CD4-positive, alpha-beta T cell treated with Interleukin-15 for 4 hours (primary cell): ENCODE measurements at regions not wholly inside any gene's neighbourhood (a gene's known extent, or its start where the extent isn't known, plus 50 kb on each side); places are given as distances from the start of the nearest gene placed in this dataset.
"Not testable (repeated sequence)": the region's sequence is repeated elsewhere in the genome, so short reads cannot be mapped to it uniquely, and the experiment has no call there.

Experiments used
- DNase-seq: peaks from one replicate; pipeline ENCODE4 v3.0.0-alpha.2; 2020; ENCODE audit warnings: low spot score

GRCh38 chr9:27808864-27809263 is 235.6 kb upstream of the C9orf72 start:
- DNase-seq, result no peak

DNA sequence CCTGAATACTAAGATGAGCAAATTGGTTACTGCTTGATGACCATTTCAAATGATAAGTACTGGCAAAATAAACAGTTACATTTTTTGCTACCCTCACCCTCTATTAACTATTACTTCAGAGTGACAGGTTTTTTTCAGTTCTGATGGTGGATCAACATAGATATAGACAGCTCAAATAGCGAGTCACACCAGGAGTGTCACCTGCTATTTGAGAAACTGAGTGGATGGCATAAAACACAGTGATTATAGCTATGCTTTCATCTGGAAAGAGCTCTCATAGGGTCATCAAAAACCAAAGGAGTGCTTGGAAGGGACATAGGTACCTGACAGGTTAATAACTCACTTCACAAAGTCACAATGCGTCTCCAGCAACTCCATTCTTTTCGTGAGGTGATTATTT is 244.5 kb upstream of the C9orf72 start:
- no peak for DNase-seq

- DNase-seq, result no peak
Measured at GRCh38 chr9:27818348-27818747, 245.1 kb upstream of the C9orf72 start.

- DNase-seq, result no peak
Measured at GRCh38 chr9:27828908-27829307, 255.6 kb upstream of the C9orf72 start.

GRCh38 chr9:27829621-27830020 is 256.3 kb upstream of the C9orf72 start:
- no peak for DNase-seq

DNA sequence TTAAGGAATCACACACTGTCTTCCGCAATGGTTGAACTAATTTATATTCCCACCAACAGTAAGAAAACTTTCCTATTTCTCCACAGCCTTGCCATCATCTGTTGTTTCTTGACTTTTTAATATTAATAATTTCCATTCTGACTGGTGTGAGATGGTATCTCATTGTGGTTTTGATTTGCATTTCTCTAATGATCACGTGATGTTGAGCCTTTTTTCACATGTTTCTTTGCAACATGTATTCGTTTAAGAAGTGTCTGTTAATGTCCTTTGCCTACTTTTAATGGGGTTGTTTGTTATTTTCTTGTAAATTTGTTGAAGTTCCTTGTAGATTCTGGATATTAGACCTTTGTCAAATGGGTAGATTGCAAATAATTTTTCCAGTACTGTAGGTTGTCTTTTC is 258.8 kb upstream of the C9orf72 start:
- not testable (repeated sequence) for DNase-seq

- no peak for DNase-seq
Measured at GRCh38 chr9:27835286-27835685, 262.0 kb upstream of the C9orf72 start.

GRCh38 chr9:27835746-27836145 is 262.5 kb upstream of the C9orf72 start:
- DNase-seq, result no peak

GRCh38 chr9:27836661-27837401 is 263.6 kb upstream of the C9orf72 start:
- no peak for DNase-seq

- DNase-seq, result no peak
Measured at GRCh38 chr9:27838876-27839275, 265.6 kb upstream of the C9orf72 start.

DNA sequence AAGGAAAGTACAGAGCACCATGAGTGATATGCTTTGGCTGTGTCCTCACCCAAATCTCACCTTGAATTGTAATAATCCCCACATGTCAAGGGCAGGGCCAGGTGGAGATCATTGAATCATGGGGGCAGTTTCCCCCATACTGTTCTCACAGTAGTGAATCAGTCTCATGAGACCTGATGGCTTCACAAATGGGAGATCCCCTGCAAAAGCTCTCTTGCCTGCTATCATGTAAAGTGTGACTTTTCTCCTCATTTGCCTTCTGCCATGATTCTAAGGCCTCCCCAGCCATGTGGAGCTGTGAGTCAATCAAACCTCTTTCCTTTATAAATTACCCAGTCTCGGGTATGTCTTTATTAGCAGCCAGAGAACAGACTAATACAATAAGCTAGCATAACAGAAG is 266.5 kb upstream of the C9orf72 start:
- not testable (repeated sequence) for DNase-seq

DNA sequence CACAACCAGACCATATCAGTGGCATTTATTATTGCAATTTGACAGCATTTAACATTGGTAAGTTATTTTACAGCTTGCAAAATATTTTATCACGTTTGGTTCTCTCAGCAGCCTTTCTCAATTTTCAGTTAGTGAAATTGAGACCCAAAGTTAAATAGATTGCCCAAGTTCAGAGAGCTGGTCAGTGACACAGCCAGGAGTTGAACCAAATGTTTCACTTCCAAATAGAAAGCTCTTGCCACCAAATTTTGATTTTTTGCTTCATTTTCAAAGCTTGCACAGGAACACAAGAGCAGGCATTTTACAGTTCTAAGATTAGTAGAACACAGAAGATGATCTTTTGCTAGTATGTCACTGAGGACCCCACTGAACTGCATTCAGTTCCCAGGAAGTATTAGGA is 271.5 kb upstream of the C9orf72 start:
- DNase-seq, result no peak

GRCh38 chr9:27847380-27847779 is 274.1 kb upstream of the C9orf72 start:
- DNase-seq, result no peak

DNA sequence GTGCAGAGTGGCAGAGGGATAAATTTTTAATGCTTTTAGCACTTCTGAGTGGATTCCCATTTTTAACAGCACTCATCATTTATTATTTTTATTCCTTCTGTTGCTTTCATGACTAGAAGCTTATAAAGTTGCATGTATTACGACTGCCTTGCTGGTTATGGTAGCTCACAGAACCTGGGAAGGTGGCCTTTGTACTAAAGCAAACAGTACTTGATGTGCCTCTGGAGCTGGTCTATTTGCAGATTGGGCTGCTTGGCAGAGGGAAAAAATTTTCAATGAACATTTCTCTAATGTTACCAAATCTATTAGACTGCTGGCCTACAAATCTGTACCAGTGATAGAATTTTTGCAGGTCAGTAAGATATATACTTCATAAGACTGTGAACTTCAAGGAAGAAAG is 274.5 kb upstream of the C9orf72 start:
- no peak for DNase-seq

GRCh38 chr9:27848315-27848714 is 275.0 kb upstream of the C9orf72 start:
- DNase-seq, result no peak

GRCh38 chr9:27851858-27852257 is 278.6 kb upstream of the C9orf72 start:
- no peak for DNase-seq

GRCh38 chr9:27853529-27853928 is 280.2 kb upstream of the C9orf72 start:
- DNase-seq, result no peak

DNA sequence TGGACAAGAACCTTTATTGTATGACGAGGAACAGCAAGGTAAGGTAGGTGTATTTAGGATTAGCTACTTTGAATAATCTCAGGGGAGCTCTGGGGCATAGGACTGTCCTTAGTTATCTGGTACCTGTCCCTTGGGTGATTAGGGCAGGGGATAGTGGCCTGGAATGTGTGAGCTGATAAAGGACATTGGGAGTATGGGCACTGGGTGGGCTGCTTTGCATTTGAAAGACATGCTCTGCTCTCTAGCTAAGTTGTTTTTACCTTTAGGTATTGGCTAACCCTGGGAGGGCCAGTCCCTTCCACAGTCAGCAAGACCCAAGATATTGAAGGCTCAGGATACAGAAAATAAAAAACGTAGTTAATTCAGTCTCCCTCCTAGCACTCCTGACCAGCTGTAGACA is 282.8 kb upstream of the C9orf72 start:
- DNase-seq, result no peak

GRCh38 chr9:27856748-27857147 is 283.5 kb upstream of the C9orf72 start:
- DNase-seq, result no peak

DNA sequence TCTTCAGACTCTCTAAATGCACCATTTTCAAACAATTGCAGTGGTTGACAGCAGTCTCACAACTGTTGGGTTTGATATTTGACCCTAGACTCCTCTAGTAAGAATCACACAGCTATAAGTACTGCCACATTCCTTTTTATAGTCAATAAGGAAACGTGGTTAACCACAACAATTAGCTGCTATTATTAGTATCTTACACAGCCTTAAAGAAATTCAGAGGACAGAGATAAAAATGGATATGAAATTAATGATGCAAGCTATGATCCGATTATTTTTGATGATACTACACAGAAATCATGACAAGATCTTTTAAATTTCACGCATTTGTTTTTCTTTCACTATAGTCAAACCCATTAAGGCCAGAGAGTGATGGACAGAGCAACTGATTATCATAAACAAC is 288.6 kb upstream of the C9orf72 start:
- DNase-seq, result no peak

DNA sequence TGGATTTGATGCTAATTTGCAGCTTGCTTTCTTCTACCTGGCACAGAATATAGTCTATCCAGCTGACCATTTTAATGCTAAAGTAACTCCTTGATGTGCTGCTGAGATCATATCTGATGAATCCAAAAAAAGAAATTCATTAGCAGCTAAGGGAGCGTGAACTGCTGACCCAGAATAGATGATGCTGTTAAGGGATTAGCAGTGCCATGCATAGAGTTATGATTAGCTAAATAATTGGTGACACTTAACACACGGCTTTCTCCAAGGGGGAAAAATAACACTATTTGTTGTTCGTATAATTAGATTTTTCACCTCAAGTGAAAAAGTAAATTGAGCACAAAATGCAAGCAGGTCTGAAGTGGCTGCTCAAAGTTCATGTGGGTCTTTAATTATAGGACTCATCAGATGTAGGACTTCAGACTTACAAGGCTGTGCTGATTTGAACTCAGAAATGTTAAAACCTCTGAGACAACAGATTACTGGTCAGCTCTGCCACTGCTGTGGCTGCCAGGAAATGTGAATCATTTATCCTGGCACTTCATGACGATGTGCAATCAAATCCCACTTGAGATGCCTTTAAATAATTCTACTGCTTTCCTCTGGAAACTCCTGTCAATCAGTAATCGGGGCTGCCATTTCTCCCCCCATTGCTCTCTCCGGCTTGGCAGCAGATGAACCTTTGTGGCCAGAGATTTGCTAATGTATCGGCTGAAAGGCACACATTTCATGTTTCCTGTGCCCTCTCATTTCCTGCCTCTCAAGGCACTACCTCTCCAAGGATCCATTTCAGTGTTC is 291.6 kb upstream of the C9orf72 start:
- no peak for DNase-seq

DNA sequence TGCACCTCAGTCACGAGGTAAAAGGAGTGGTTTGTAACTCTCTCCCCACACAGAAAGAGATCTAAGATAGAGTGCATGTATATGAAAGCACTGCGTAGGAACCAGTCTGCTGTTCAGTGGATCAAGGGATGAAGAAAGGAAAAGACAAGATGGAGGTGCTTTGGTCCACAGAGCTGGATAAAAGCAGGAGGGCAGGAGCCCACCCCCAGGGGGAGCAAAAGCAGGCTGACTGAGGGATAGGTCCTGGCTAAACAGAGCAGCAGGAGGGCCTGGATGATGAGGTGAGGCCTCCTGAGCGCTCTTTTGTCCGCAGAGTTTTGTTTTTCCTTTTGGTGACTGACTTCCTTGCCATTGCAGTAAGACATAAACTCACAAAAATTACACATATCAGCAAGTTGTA is 293.5 kb upstream of the C9orf72 start:
- DNase-seq, result no peak

DNA sequence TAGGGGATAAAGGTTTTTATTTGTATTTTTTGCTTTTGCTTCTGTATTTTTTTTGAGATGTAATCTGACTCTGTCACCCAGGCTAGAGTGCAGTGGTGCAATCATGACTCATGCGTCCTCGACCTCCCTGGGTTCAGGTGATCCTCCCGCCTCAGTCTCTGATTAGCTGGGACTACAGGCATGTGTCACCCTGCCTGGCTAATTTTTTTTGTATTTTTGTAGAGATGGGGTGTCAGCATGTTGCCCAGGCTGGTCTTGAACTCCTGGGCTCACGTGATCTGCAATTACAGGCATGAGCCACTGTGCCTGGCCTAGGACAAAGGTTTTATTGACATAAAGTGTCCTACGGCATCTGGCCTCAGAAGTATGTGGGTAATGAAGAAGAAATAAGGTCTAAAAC is 297.1 kb upstream of the C9orf72 start:
- DNase-seq, result no peak

- DNase-seq, result no peak
Measured at GRCh38 chr9:27880156-27880555, 306.9 kb upstream of the C9orf72 start.
